Thoracic aorta (tissue), 2 donors: ENCODE measurements at regions not wholly inside any gene's neighbourhood (a gene's known extent, or its start where the extent isn't known, plus 50 kb on each side); places are given as distances from the start of the nearest gene placed in this dataset.

Experiments used
- ATAC-seq: fragments of 150-250 bp; one replicate; pipeline ENCODE4 v1.8.0; 2017; ENCODE audit warnings: low read depth; ENCODE audit not compliant: insufficient number of reproducible peaks, low FRiP score
- DNase-seq: peaks from one replicate; pipeline ENCODE4 v3.0.0-alpha.2; 2020; ENCODE audit warnings: low spot score
- H3K27ac ChIP-seq, 2 donors: fragments of 200-600 bp; sonication (generic); 1 replicate in 1 of 2; 2 replicates in 1 of 2; pipeline ENCODE4 v1.5.1; 2016; ENCODE audit warnings: mild to moderate bottlenecking in 2 of 2, moderate library complexity in 2 of 2
- H3K27me3 ChIP-seq: fragments of 200-600 bp; sonication (generic); replicated peaks from 2 replicates; pipeline ENCODE4 v1.6.0; 2016; ENCODE audit warnings: mild to moderate bottlenecking; ENCODE audit not compliant: insufficient read depth
- H3K36me3 ChIP-seq: fragments of 200-600 bp; sonication (generic); one replicate; pipeline ENCODE4 v1.5.1; 2016
- H3K4me1 ChIP-seq, 2 donors: fragments of 200-600 bp; sonication (generic); 1 replicate in 1 of 2; 2 replicates in 1 of 2; pipeline versions ENCODE4 v1.5.1 to v1.6.0; 2016; ENCODE audit warnings: low read depth in 2 of 2, mild to moderate bottlenecking in 1 of 2; ENCODE audit not compliant: control insufficient read depth in 1 of 2
- H3K4me3 ChIP-seq: fragments of 200-600 bp; sonication (generic); 2 replicates; pipeline ENCODE4 v1.5.1; 2016; ENCODE audit warnings: mild to moderate bottlenecking
- H3K9me3 ChIP-seq: fragments of 200-600 bp; sonication (generic); 2 replicates; pipeline ENCODE4 v1.5.1; 2016
- TF ChIP-seq, protein P1 (sequence below): fragments of 200-600 bp; sonication (generic); IDR thresholded peaks from one replicate; pipeline ENCODE4 v1.5.1; 2019; ENCODE audit warnings: antibody characterized with exemption

DNA sequence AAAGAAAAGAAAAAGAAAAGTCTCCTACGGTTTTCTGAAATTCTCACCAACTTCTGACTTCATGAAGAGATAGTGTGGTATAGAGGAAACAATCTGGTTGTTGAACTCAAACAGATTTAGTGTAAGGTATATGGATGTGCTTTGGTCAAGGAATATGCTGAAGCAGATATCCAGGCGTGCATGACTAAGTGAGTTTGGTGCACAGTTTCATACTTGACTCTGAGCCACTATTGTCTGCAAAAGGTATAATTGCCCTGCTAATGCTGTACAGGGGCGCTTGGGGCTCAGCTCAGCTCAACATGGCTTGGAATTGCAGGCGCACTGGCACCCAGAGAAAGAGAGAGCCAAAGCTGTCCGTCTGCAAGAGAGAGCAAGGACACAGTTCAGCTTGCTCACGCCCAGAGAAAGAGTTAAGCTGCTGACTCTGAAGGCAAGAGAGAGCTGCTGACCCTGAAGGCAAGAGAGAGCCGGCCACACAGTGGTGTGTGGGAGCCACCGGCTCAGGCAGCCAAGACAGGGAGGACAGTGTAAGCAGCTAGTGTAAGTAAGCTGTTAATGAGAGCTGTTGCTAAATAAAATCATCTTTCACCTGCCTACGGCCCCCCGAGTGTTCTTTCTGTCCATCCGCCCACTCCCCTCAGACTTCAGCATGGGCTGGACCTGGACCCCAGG lies 66.4 kb upstream of the SLC38A4 start:
- no peaks in the 10 kb centered on the region for H3K9me3 ChIP-seq
- TF ChIP-seq, protein P1, sequence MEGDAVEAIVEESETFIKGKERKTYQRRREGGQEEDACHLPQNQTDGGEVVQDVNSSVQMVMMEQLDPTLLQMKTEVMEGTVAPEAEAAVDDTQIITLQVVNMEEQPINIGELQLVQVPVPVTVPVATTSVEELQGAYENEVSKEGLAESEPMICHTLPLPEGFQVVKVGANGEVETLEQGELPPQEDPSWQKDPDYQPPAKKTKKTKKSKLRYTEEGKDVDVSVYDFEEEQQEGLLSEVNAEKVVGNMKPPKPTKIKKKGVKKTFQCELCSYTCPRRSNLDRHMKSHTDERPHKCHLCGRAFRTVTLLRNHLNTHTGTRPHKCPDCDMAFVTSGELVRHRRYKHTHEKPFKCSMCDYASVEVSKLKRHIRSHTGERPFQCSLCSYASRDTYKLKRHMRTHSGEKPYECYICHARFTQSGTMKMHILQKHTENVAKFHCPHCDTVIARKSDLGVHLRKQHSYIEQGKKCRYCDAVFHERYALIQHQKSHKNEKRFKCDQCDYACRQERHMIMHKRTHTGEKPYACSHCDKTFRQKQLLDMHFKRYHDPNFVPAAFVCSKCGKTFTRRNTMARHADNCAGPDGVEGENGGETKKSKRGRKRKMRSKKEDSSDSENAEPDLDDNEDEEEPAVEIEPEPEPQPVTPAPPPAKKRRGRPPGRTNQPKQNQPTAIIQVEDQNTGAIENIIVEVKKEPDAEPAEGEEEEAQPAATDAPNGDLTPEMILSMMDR = no peak
- DNase-seq (no peak), ATAC-seq (no peak)
- no peaks in the 10 kb centered on the region for H3K27me3 ChIP-seq
- no peaks in the 10 kb centered on the region for H3K4me1 ChIP-seq
- no peak overlapping the region for H3K27ac ChIP-seq
- H3K36me3 ChIP-seq = no peaks in the 10 kb centered on the region
- H3K4me3 ChIP-seq = no peak overlapping the region

- TF ChIP-seq, protein P1 = no peak
- Histone ChIP-seq H3K36me3 (no peaks in the 10 kb centered on the region), H3K27me3 (no peaks in the 10 kb centered on the region), H3K9me3 (no peaks in the 10 kb centered on the region), H3K4me3 (no peak overlapping the region), H3K27ac (no peak overlapping the region), H3K4me1 (no peaks in the 10 kb centered on the region)
- ATAC-seq (no peak), DNase-seq (no peak)
These were observed 67.1 kb upstream of the SLC38A4 start for GRCh38 chr12:46892887-46893286.

DNA sequence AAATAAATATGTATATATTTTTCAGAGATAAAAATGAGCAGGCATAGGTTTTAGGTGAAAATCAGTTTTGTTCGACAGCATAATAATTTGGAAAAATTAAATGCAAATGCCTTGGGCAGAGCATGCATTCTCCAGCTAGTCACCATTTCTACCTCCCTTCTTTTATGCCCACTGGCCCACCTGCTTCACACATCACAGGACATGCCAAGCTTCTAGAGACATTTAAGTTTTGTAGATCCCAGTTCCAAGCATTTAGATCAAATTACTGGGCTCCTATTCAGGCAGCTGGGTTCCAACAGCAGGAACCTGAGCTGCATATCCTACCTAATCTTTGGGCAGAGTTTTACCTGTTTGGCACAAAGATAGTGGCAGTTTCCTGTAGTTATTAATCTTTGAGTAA lies 67.6 kb upstream of the SLC38A4 start:
- DNase-seq (no peak), ATAC-seq (no peak)
- Histone ChIP-seq H3K4me1 (no peaks in the 10 kb centered on the region), H3K27ac (no peak overlapping the region), H3K27me3 (no peaks in the 10 kb centered on the region), H3K4me3 (no peak overlapping the region), H3K36me3 (no peaks in the 10 kb centered on the region), H3K9me3 (no peaks in the 10 kb centered on the region)
- TF ChIP-seq, protein P1 = no peak

- no peaks in the 10 kb centered on the region for H3K4me1 ChIP-seq
- ATAC-seq (no peak), DNase-seq (no peak)
- TF ChIP-seq, protein P1 = no peak
- no peak overlapping the region for H3K27ac ChIP-seq
- H3K9me3 ChIP-seq = no peaks in the 10 kb centered on the region
- no peak overlapping the region for H3K4me3 ChIP-seq
- no peaks in the 10 kb centered on the region for H3K27me3 ChIP-seq
- no peaks in the 10 kb centered on the region for H3K36me3 ChIP-seq
These were observed 69.9 kb upstream of the SLC38A4 start for GRCh38 chr12:46895726-46896125.

DNA sequence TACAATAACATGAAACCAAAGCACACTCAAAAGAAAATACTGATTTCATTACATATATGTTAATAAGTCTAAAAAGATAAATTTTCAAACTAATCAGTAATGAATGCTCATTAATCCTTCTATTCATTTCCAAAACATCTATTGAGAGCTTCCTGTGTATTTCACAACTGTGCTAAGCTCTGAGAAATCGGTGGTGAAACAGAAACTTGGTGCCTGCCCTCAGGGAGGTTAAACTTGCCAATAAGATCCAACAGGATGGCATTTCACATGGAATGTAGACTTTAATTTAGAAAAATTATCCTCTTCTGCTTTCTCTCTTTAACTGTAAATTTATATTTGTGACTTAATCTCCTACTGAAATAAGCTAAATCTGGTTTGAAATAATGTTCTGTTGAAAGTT lies 70.9 kb upstream of the SLC38A4 start:
- Histone ChIP-seq H3K27ac (no peak overlapping the region), H3K9me3 (no peaks in the 10 kb centered on the region), H3K36me3 (no peaks in the 10 kb centered on the region), H3K27me3 (no peaks in the 10 kb centered on the region), H3K4me3 (no peak overlapping the region), H3K4me1 (no peaks in the 10 kb centered on the region)
- DNase-seq = no peak
- TF ChIP-seq, protein P1 = no peak
- no peak for ATAC-seq
